AG10803 (cell line): ENCODE measurements at regions not wholly inside any gene's neighbourhood (a gene's known extent, or its start where the extent isn't known, plus 50 kb on each side); places are given as distances from the start of the nearest gene placed in this dataset.

Experiments used
- DNase-seq: peaks from one replicate; pipeline ENCODE4 v3.0.0; 2010; ENCODE audit warnings: low read depth
- H3K4me3 ChIP-seq: 2 replicates; pipeline ENCODE4 v1.5.1; 2011; ENCODE audit warnings: mild to moderate bottlenecking, low read length, control low read depth
- TF ChIP-seq, protein P1 (sequence below): conservative IDR thresholded peaks from 2 replicates; pipeline ENCODE4 v1.5.1; 2011; ENCODE audit warnings: mild to moderate bottlenecking, low read length, control low read depth, inconsistent platforms

DNA sequence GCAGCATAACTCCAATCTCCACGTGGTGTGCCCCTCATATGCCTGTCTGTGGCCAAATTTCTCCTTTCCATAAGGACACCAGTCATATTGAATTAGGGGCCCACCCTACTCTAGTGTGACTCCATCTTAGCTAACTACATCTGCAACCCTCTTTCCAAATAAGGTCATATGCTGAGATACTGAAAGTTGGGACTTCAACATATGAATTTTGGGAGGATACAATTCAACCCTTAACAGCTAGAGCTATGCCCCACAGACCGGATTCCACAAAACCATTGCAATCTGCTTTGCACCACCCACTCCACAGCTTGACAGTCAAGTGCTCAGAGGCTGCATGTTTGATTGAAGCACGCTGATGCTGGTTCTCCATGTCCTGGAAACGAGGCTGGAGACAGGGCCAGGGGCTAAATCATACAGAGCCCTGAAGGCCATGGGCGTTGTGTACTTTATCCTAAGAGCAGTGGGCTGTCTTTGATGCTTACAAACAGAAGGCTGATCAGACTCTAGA is 122.8 kb downstream of the MTX3 start:
- DNase-seq, result no peak
- no peak overlapping the region for H3K4me3 ChIP-seq
- TF ChIP-seq, protein P1, sequence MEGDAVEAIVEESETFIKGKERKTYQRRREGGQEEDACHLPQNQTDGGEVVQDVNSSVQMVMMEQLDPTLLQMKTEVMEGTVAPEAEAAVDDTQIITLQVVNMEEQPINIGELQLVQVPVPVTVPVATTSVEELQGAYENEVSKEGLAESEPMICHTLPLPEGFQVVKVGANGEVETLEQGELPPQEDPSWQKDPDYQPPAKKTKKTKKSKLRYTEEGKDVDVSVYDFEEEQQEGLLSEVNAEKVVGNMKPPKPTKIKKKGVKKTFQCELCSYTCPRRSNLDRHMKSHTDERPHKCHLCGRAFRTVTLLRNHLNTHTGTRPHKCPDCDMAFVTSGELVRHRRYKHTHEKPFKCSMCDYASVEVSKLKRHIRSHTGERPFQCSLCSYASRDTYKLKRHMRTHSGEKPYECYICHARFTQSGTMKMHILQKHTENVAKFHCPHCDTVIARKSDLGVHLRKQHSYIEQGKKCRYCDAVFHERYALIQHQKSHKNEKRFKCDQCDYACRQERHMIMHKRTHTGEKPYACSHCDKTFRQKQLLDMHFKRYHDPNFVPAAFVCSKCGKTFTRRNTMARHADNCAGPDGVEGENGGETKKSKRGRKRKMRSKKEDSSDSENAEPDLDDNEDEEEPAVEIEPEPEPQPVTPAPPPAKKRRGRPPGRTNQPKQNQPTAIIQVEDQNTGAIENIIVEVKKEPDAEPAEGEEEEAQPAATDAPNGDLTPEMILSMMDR, result no peak

DNA sequence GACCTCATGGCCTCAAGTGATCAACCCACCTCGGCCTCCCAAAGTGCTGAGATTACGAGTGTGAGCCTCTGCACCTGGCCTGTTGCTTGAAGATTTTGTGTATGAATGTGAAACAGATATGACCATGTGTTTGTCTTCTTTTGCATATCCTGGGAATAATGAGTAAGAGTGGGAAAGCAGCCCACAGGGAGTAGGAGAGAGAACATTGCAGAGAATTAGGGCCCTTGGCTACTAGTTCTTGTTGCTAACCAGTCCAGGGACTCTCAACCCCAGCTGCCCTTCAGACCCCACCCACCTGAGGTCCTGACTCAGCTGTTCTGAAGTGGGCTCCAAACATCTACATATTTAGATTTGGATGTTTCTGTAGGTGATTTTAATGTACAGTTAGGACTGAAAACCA is 125.5 kb downstream of the MTX3 start:
- TF ChIP-seq, protein P1, result no peak
- no peak for DNase-seq

DNA sequence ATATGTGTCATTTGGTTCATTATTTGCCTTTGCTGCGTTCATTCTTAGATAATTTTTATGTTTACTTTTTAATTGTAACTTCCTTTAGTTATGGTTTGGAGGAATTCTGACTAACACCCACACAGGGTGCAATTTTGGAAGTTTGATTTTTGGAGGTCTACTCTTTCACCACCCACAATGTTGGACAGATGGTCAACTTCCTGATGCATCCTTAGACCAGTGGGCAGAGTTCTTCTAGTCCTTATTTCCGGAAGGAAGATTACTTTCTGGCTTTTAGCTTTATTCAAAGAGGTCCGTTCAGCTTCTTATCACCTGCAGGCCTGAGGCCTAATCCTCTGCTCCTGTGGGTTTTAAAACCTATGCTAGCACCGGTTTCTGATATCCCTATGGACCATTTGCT is 126.7 kb downstream of the MTX3 start:
- H3K4me3 ChIP-seq, result no peak overlapping the region
- no peak for DNase-seq
- TF ChIP-seq, protein P1, result no peak

More for the DNA sequence above, 125.5 kb downstream of the MTX3 start:
- H3K4me3 ChIP-seq, result no peak overlapping the region

DNA sequence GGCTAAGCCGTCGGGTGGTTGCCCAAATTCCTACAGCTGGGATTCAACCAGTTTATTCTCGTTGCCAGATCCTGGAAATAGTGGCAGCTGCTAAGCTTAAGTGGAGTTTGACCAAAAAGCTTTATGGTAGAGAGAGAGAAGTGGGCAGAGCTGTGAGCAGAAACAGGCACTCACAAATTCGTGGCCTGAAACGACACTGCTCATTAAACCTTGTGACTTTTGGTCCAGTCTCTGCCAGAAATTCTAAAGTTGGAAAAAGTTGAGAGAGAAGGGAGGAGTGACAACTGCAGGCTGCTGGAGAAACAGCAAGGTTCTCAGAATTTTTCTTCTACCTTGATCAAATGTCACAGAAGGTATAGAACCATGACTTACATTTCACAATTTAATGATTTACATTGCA is 131.5 kb downstream of the MTX3 start:
- TF ChIP-seq, protein P1, result 0 out of 2 replicates have a peak, but pooled peaks have one; percentile 13
- no peak overlapping the region for H3K4me3 ChIP-seq
- no peak for DNase-seq

DNA sequence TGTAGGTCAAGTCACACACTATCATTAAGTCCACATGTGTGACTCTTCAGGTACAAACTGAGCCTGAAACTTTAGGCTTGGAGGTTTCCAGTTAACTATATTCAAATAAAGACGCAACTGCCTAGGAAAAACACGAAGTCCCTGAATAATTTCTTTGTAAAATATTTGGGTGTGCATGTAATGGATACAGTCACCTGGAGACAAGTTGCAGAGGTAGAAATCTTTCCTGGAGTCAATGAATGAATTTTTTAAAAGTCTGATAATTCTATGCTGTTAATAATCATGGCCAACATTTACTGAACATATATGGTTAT is 132.7 kb downstream of the MTX3 start:
- no peak for DNase-seq
- TF ChIP-seq, protein P1, result no peak

DNA sequence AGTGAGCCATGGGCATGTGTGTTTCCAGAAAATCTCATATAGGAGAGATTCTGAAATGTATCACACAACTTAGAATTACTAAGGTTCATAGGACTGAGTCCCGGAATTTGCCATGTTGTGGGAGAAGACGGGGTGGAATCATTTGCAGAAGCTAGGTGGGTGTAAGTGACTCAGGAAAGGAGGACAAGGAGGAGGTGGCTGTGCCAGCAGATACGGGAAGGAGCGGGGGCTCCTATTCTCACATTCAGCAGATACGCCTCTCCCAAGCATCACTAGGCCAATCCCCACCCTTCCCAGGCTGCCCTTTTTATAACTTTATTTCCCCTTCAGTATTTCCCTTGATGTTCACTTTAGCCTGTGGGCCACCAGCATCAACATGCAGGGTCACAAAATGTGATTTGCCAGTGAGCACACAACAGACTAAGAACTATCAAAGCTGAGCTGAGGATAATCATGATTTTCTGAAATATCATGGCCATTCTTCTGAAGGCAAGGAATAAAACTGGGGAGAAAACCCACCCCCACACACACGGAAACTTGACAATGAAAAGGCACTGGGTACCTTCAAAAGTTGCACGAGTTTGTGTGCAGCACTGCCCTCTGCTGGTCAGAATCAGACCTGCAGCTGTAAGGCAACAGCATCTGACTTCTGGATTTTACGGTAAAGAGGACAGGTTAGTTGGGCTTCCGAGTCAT is 133.2 kb downstream of the MTX3 start:
- DNase-seq, result peak; percentile 37
- TF ChIP-seq, protein P1, result peak; percentile 98
- no peak overlapping the region for H3K4me3 ChIP-seq

More for the DNA sequence above, 132.7 kb downstream of the MTX3 start:
- H3K4me3 ChIP-seq, result no peak overlapping the region

DNA sequence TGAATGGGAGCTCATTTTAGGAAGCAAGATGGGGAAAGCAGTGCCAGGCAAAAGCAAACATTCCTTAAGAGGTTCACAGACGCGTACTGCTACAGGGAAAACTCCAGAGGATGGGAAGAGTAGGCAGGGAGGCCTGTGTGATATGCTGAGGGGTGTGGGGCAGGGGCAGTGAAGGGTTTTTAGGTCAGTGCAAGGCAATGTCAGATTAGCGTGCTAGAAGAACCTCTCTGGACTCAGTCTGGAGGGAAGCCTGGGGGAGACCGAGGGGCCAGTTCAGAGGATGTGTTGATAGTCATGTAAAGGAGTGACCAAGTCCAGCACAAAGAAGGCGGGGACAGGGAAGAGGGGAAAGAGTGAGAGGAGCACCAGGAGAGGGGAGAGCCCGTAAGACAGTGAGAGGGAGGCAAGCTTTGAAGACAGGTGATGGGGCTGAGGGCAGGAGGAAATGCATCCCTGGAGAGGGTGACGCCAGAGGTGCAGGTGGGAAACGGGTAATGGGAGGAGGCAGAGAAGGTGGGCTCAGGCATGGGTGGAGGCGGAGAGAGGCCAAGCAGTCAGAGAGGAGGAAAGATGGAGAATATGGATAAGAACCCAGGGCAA is 134.5 kb downstream of the MTX3 start:
- TF ChIP-seq, protein P1, result no peak
- H3K4me3 ChIP-seq, result no peak overlapping the region
- DNase-seq, result no peak
